SU-DHL-6 (cell line): ENCODE measurements at regions not wholly inside any gene's neighbourhood (a gene's known extent, or its start where the extent isn't known, plus 50 kb on each side); places are given as distances from the start of the nearest gene placed in this dataset.

Experiments
- CTCF ChIP-seq: fragments of 200-600 bp; sonication (generic); IDR thresholded peaks from one replicate; pipeline ENCODE4 v1.5.1; 2017; ENCODE audit warnings: antibody characterized with exemption, mild to moderate bottlenecking, low read length, moderate library complexity; ENCODE audit not compliant: insufficient read depth, poor library complexity, severe bottlenecking
- EZH2phosphoT487 ChIP-seq: fragments of 200-600 bp; sonication (generic), shearing (Covaris generic); conservative IDR thresholded peaks from 2 replicates; pipeline ENCODE4 v1.6.1; 2018; ENCODE audit warnings: mild to moderate bottlenecking, antibody characterized with exemption, low read length, moderate library complexity, mixed read lengths

DNA sequence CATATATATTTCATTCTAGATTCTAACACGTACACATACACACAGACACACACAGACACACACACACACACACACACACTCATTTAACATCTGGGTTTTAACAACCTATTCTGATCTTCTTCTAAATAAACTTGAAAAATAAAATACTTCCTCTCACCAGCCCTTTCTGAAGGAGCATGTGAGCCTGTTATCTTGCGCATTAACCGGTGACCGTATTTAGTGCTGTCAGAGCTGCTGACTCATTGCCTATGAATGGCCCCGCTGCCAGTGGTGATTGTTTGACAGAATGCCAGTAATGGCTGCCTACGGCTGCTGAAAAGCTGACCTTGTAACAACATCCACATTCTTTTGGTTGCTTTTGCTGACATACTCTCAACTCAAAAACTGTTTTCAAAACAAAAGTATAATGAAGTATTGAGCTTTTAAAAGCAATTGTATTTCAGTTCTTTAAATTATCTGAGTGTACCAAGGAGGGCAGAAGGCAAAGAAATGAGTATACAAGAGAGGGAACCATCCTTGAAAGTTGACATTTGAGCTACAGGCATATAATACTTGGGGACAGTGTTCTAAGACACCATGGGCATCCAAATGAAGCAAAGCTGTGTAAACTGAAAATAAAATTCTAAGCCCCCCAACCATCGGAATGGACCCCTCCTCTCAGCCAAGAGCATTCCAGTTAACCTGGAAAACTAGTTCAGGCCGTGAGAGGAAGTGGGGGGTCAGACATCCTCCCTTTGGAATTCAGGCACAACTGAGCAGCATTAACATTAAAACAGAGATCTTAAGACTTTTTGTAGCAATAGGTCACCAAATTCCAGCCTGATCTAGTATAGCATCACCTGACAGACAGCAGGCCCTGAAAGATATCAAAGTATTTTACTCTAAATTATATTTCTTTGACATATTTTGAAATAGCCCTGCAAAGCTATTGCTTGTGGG is 50.2 kb upstream of the DTNA start:
- TF ChIP-seq CTCF: no peak
- no peak for TF ChIP-seq EZH2phosphoT487
